IgD-negative memory B cell (primary cell): ENCODE measurements at regions not wholly inside any gene's neighbourhood (a gene's known extent, or its start where the extent isn't known, plus 50 kb on each side); places are given as distances from the start of the nearest gene placed in this dataset.

Source experiments
- H3K27ac Mint-ChIP-seq, 3 donors: one replicate each; pipeline ENCODE4 v1.8.0; 2020 to 2022; ENCODE audit warnings: mild to moderate bottlenecking in 3 of 3, mixed read lengths in 3 of 3, moderate library complexity in 1 of 3
- H3K27me3 Mint-ChIP-seq: one replicate; pipeline ENCODE4 v1.8.0; 2021; ENCODE audit warnings: mixed read lengths
- H3K36me3 Mint-ChIP-seq: one replicate; pipeline ENCODE4 v1.8.0; 2020; ENCODE audit warnings: mild to moderate bottlenecking, mixed read lengths
- H3K4me1 Mint-ChIP-seq, 3 donors: one replicate each; pipeline ENCODE4 v1.8.0; 2020 to 2022; ENCODE audit warnings: mixed read lengths in 3 of 3, mild to moderate bottlenecking in 1 of 3
- H3K4me3 Mint-ChIP-seq, 4 donors: one replicate each; pipeline ENCODE4 v1.8.0; 2020 to 2022; ENCODE audit warnings: mild to moderate bottlenecking in 4 of 4, mixed read lengths in 4 of 4, moderate library complexity in 3 of 4
- H3K9me3 Mint-ChIP-seq, 3 donors: one replicate each; pipeline ENCODE4 v1.8.0; 2020 to 2021; ENCODE audit warnings: mixed read lengths in 3 of 3, mild to moderate bottlenecking in 1 of 3

- H3K36me3 Mint-ChIP-seq: no peaks in the 10 kb centered on the region
- H3K27me3 Mint-ChIP-seq: no peaks in the 10 kb centered on the region
- H3K4me1 Mint-ChIP-seq: no peaks in the 10 kb centered on the region
- no peak overlapping the region for H3K4me3 Mint-ChIP-seq
- H3K27ac Mint-ChIP-seq: no peak overlapping the region
- H3K9me3 Mint-ChIP-seq: peaks cover 0 to 8% (median 3%) of the 10 kb centered on the region in 3 donors
These were observed 358.5 kb downstream of the GPATCH2 start for GRCh38 chr1:217272385-217272784.

GRCh38 chr1:217270101-217270500, 360.8 kb downstream of the GPATCH2 start:
- H3K4me1 Mint-ChIP-seq: no peaks in the 10 kb centered on the region
- H3K4me3 Mint-ChIP-seq: no peak overlapping the region
- H3K27me3 Mint-ChIP-seq: no peaks in the 10 kb centered on the region

GRCh38 chr1:217268058-217268457, 362.8 kb downstream of the GPATCH2 start:
- Mint-ChIP-seq H3K36me3 (peaks cover 2% of the 10 kb centered on the region), H3K4me1 (no peaks in the 10 kb centered on the region), H3K4me3 (no peak overlapping the region), H3K27me3 (no peaks in the 10 kb centered on the region), H3K27ac (no peak overlapping the region), H3K9me3 (no peaks in the 10 kb centered on the region)

More at GRCh38 chr1:217270101-217270500, 360.8 kb downstream of the GPATCH2 start:
- H3K36me3 Mint-ChIP-seq: peaks cover under 1% of the 10 kb centered on the region
- no peak overlapping the region for H3K27ac Mint-ChIP-seq
- H3K9me3 Mint-ChIP-seq: peaks cover 0 to 2% (median 0%) of the 10 kb centered on the region in 3 donors

GRCh38 chr1:217261636-217262035, 369.3 kb downstream of the GPATCH2 start:
- H3K27me3 Mint-ChIP-seq: no peaks in the 10 kb centered on the region
- no peak overlapping the region for H3K4me3 Mint-ChIP-seq
- H3K9me3 Mint-ChIP-seq: peaks cover 0 to 4% (median 3%) of the 10 kb centered on the region in 3 donors
- H3K27ac Mint-ChIP-seq: no peak overlapping the region
- H3K36me3 Mint-ChIP-seq: peaks cover 2% of the 10 kb centered on the region
- H3K4me1 Mint-ChIP-seq: no peaks in the 10 kb centered on the region

- no peaks in the 10 kb centered on the region for H3K27me3 Mint-ChIP-seq
- no peak overlapping the region for H3K4me3 Mint-ChIP-seq
- H3K36me3 Mint-ChIP-seq: peaks cover 2% of the 10 kb centered on the region
- peaks cover 0 to 4% (median 3%) of the 10 kb centered on the region in 3 donors for H3K9me3 Mint-ChIP-seq
- H3K4me1 Mint-ChIP-seq: no peaks in the 10 kb centered on the region
- no peak overlapping the region for H3K27ac Mint-ChIP-seq
These were observed 370.2 kb downstream of the GPATCH2 start for GRCh38 chr1:217260676-217261075.

GRCh38 chr1:217253985-217254384, 376.9 kb downstream of the GPATCH2 start:
- H3K36me3 Mint-ChIP-seq: peaks cover 2% of the 10 kb centered on the region
- H3K4me1 Mint-ChIP-seq: no peaks in the 10 kb centered on the region
- H3K9me3 Mint-ChIP-seq: peaks cover 0 to 7% (median 4%) of the 10 kb centered on the region in 3 donors
- H3K27me3 Mint-ChIP-seq: no peaks in the 10 kb centered on the region
- no peak overlapping the region for H3K27ac Mint-ChIP-seq
- H3K4me3 Mint-ChIP-seq: no peak overlapping the region

- no peak overlapping the region for H3K27ac Mint-ChIP-seq
- H3K27me3 Mint-ChIP-seq: no peaks in the 10 kb centered on the region
- no peaks in the 10 kb centered on the region for H3K4me1 Mint-ChIP-seq
- H3K9me3 Mint-ChIP-seq: peaks cover 0 to 7% (median 4%) of the 10 kb centered on the region in 3 donors
- no peak overlapping the region for H3K4me3 Mint-ChIP-seq
- H3K36me3 Mint-ChIP-seq: peaks cover 2% of the 10 kb centered on the region
These were observed 377.5 kb downstream of the GPATCH2 start for GRCh38 chr1:217253351-217253750.

- Mint-ChIP-seq H3K27ac (no peak overlapping the region), H3K36me3 (peaks cover 2% of the 10 kb centered on the region), H3K4me1 (no peaks in the 10 kb centered on the region), H3K27me3 (no peaks in the 10 kb centered on the region), H3K9me3 (peaks cover 0 to 4% (median 3%) of the 10 kb centered on the region in 3 donors), H3K4me3 (no peak overlapping the region)
These were observed 379.8 kb downstream of the GPATCH2 start for GRCh38 chr1:217251121-217251520.

GRCh38 chr1:217249857-217250256, 381.0 kb downstream of the GPATCH2 start:
- Mint-ChIP-seq H3K9me3 (peaks cover 0 to 4% (median 3%) of the 10 kb centered on the region in 3 donors), H3K4me1 (no peaks in the 10 kb centered on the region), H3K4me3 (no peak overlapping the region), H3K27ac (no peak overlapping the region), H3K36me3 (peaks cover 2% of the 10 kb centered on the region), H3K27me3 (no peaks in the 10 kb centered on the region)

- H3K9me3 Mint-ChIP-seq: peaks cover 0 to 2% (median 0%) of the 10 kb centered on the region in 3 donors
- H3K4me3 Mint-ChIP-seq: no peak overlapping the region
- H3K27me3 Mint-ChIP-seq: no peaks in the 10 kb centered on the region
- H3K4me1 Mint-ChIP-seq: no peaks in the 10 kb centered on the region
- H3K36me3 Mint-ChIP-seq: no peaks in the 10 kb centered on the region
- H3K27ac Mint-ChIP-seq: no peak overlapping the region
These were observed 385.9 kb downstream of the GPATCH2 start for GRCh38 chr1:217244971-217245370.

GRCh38 chr1:217240656-217241055, 390.2 kb downstream of the GPATCH2 start:
- H3K4me3 Mint-ChIP-seq: no peak overlapping the region
- H3K9me3 Mint-ChIP-seq: peaks cover 2 to 5% (median 4%) of the 10 kb centered on the region in 3 donors
- no peaks in the 10 kb centered on the region for H3K36me3 Mint-ChIP-seq
- H3K4me1 Mint-ChIP-seq: peaks cover 0 to 2% (median 0%) of the 10 kb centered on the region in 3 donors
- no peaks in the 10 kb centered on the region for H3K27me3 Mint-ChIP-seq
- H3K27ac Mint-ChIP-seq: no peak overlapping the region

- Mint-ChIP-seq H3K9me3 (peaks cover under 1 to 5% (median 4%) of the 10 kb centered on the region in 3 donors), H3K27ac (no peak overlapping the region), H3K36me3 (no peaks in the 10 kb centered on the region), H3K4me1 (peaks cover 0 to 2% (median 0%) of the 10 kb centered on the region in 3 donors), H3K27me3 (no peaks in the 10 kb centered on the region), H3K4me3 (no peak overlapping the region)
These were observed 391.9 kb downstream of the GPATCH2 start for GRCh38 chr1:217238945-217239344.

- Mint-ChIP-seq H3K36me3 (no peaks in the 10 kb centered on the region), H3K27me3 (no peaks in the 10 kb centered on the region), H3K4me3 (no peak overlapping the region), H3K9me3 (peaks cover 4 to 10% (median 6%) of the 10 kb centered on the region in 3 donors), H3K4me1 (no peaks in the 10 kb centered on the region), H3K27ac (no peak overlapping the region)
These were observed 400.5 kb downstream of the GPATCH2 start for GRCh38 chr1:217230412-217230811.

GRCh38 chr1:217228689-217229088, 402.2 kb downstream of the GPATCH2 start:
- Mint-ChIP-seq H3K9me3 (peaks cover 4 to 10% (median 6%) of the 10 kb centered on the region in 3 donors), H3K27me3 (no peaks in the 10 kb centered on the region), H3K27ac (no peak overlapping the region), H3K36me3 (no peaks in the 10 kb centered on the region), H3K4me1 (no peaks in the 10 kb centered on the region), H3K4me3 (no peak overlapping the region)

GRCh38 chr1:217224201-217224600, 406.7 kb downstream of the GPATCH2 start:
- Mint-ChIP-seq H3K9me3 (no peaks in the 10 kb centered on the region), H3K4me3 (no peak overlapping the region), H3K27me3 (no peaks in the 10 kb centered on the region), H3K27ac (no peak overlapping the region), H3K36me3 (no peaks in the 10 kb centered on the region), H3K4me1 (no peaks in the 10 kb centered on the region)

GRCh38 chr1:217214551-217214950, 416.3 kb downstream of the GPATCH2 start:
- Mint-ChIP-seq H3K4me1 (no peaks in the 10 kb centered on the region), H3K36me3 (no peaks in the 10 kb centered on the region), H3K9me3 (peaks cover 2 to 7% (median 4%) of the 10 kb centered on the region in 3 donors), H3K27me3 (no peaks in the 10 kb centered on the region), H3K27ac (no peak overlapping the region), H3K4me3 (no peak overlapping the region)
